Left ventricle myocardium inferior (tissue), 1 donor: ENCODE measurements at regions not wholly inside any gene's neighbourhood (a gene's known extent, or its start where the extent isn't known, plus 50 kb on each side); places are given as distances from the start of the nearest gene placed in this dataset.

Source experiments
- DNase-seq: peaks from one replicate; pipeline ENCODE4 v3.0.0-alpha.2; 2020
- H3K27ac ChIP-seq: fragments of 200-600 bp; replicated peaks from 2 replicates; pipeline ENCODE4 v1.8.0; 2021
- H3K27me3 ChIP-seq: fragments of 200-600 bp; 2 replicates; pipeline ENCODE4 v1.8.0; 2021; ENCODE audit warnings: low read depth
- H3K36me3 ChIP-seq: fragments of 200-600 bp; 2 replicates; pipeline ENCODE4 v1.8.0; 2021
- H3K4me1 ChIP-seq: fragments of 200-600 bp; 2 replicates; pipeline ENCODE4 v1.8.0; 2021
- H3K4me3 ChIP-seq: fragments of 200-600 bp; 2 replicates; pipeline ENCODE4 v1.8.0; 2021; ENCODE audit warnings: mild to moderate bottlenecking, moderate library complexity
- H3K9me3 ChIP-seq: fragments of 200-600 bp; replicated peaks from 2 replicates; pipeline ENCODE4 v1.8.0; 2021
- intact Hi-C: fragments of 100-400 bp; cut with micrococcal nuclease; formaldehyde crosslinking; loops from one replicate; pipeline ENCODE4 v1.11.0; 2022
- TF ChIP-seq, protein P1 (sequence below): fragments of 200-600 bp; IDR thresholded peaks from 2 replicates; pipeline ENCODE4 v1.8.0; 2021; ENCODE audit warnings: antibody characterized with exemption, mild to moderate bottlenecking, borderline replicate concordance
- donor health status: DM: no; HTN: yes; CAD: no; lungs with severe emphysema.

DNA sequence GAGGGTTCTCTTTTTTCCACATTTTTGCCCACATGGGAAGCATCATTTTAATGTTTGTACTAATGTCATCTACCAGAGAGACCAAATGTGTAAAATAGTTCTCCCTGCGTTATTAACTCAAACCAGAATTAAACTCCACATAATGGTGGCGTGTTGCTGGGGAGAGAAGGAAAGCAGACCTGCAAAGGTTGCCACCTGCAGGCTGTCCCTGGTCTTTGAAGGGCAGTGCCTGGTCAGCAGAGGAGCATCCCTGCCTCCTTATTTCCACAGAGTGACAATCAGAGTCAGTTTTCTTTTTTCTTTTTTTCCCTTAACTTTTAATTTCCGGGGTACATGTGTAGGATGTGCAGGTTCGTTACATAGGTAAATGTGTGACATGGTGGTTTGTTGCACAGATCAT, 214.5 kb downstream of the TBX18 start:
- Histone ChIP-seq H3K27ac (no peak overlapping the region), H3K4me3 (no peak overlapping the region), H3K27me3 (no peaks in the 10 kb centered on the region), H3K4me1 (no peaks in the 10 kb centered on the region), H3K36me3 (no peaks in the 10 kb centered on the region), H3K9me3 (peaks cover 4% of the 10 kb centered on the region)
- intact Hi-C loops = no loop called here
- TF ChIP-seq, protein P1, sequence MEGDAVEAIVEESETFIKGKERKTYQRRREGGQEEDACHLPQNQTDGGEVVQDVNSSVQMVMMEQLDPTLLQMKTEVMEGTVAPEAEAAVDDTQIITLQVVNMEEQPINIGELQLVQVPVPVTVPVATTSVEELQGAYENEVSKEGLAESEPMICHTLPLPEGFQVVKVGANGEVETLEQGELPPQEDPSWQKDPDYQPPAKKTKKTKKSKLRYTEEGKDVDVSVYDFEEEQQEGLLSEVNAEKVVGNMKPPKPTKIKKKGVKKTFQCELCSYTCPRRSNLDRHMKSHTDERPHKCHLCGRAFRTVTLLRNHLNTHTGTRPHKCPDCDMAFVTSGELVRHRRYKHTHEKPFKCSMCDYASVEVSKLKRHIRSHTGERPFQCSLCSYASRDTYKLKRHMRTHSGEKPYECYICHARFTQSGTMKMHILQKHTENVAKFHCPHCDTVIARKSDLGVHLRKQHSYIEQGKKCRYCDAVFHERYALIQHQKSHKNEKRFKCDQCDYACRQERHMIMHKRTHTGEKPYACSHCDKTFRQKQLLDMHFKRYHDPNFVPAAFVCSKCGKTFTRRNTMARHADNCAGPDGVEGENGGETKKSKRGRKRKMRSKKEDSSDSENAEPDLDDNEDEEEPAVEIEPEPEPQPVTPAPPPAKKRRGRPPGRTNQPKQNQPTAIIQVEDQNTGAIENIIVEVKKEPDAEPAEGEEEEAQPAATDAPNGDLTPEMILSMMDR = no peak
- DNase-seq = no peak

DNA sequence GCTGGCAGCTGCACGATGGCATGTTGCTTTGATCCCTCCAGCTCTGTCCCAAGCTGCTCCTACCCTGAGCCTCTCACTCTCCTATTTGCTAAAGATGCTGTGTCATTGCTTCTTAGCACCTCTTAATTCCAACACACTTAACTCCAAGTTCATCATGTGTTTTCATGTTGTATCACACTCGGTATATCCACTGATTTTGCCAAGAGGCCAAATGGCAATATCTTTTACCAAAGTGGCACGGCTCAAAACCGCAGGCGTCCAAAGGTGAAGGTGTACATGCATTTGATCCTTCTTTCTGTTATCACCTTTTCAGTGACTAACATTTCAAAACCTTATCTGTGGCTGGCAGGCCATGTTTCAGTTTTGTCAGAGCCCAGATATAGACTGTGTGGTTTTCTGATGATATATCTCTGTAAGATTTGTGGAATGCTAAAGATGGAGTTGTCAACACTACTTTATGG, 217.0 kb downstream of the TBX18 start:
- TF ChIP-seq, protein P1 = no peak
- H3K27ac ChIP-seq = no peak overlapping the region
- H3K36me3 ChIP-seq = no peaks in the 10 kb centered on the region
- intact Hi-C loops = no loop called here
- no peak for DNase-seq
- no peak overlapping the region for H3K4me3 ChIP-seq
- H3K9me3 ChIP-seq = peaks cover 29% of the 10 kb centered on the region
- no peaks in the 10 kb centered on the region for H3K27me3 ChIP-seq
- H3K4me1 ChIP-seq = no peaks in the 10 kb centered on the region

DNA sequence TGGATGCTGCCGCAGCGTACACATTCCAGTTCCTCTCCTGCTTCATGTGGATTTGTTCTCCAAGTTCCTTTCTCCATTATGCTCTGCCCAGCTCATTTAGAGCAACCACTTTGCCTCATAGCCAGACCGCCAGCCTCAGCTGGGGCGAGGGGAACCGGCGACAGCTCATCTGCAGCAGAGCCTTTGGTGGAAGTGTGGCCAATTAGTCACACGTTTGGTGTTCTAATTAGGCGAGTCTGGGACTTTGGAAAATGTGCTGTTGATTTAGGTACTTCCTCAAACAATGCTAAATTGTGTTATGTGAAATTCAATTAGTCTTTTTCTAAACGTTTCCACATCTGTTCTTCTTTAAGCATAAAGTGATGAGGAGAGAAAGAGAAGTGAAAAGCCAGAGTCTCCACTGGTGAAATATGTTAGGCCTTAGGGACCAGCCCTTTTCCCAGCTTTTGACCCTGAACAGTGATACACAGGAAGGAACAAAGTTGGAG, 217.9 kb downstream of the TBX18 start:
- DNase-seq = no peak
- Histone ChIP-seq H3K36me3 (no peaks in the 10 kb centered on the region), H3K4me1 (no peaks in the 10 kb centered on the region), H3K27me3 (no peaks in the 10 kb centered on the region), H3K4me3 (no peak overlapping the region), H3K9me3 (peaks cover 38% of the 10 kb centered on the region), H3K27ac (peak overlapping the region; percentile 19)
- intact Hi-C loops = no loop called here
- TF ChIP-seq, protein P1 = no peak

DNA sequence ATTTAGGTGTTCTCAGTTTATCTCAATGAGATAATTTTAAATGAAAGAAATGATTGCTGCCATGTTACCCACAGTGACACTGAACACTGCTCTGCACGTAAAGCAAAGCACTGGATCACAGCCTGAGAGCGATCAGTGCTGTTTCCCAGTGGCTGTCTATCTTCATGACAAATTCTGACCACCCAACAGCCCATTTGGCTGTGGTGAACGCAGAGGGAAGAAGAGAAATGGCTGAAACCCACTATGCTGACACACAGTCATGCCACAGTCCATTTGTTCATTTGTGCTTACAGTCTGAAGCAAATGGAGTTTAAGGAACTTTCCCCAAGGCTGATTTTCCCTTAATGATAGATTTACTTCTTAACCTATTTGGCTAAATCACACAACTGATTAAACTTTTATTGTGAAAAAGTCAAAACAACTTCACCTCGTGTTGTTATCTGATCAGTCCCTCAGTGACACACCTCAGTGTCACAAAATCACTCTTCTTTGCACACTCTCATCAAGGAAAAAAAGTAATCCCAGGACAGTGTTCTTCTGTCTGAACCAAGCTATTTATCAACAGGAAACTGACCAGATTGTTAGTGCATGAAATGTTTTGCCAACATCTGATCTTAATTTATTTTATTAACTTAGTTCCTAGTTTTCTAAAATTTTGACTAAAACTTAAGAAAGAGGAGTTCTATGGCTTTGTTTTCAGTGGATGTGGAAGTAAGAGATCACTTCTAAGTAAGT, 225.1 kb downstream of the TBX18 start:
- Histone ChIP-seq H3K27me3 (no peaks in the 10 kb centered on the region), H3K9me3 (peaks cover 39% of the 10 kb centered on the region), H3K4me1 (no peaks in the 10 kb centered on the region), H3K27ac (no peak overlapping the region), H3K4me3 (no peak overlapping the region), H3K36me3 (no peaks in the 10 kb centered on the region)
- TF ChIP-seq, protein P1 = no peak
- intact Hi-C loops = no loop called here
- DNase-seq = no peak

DNA sequence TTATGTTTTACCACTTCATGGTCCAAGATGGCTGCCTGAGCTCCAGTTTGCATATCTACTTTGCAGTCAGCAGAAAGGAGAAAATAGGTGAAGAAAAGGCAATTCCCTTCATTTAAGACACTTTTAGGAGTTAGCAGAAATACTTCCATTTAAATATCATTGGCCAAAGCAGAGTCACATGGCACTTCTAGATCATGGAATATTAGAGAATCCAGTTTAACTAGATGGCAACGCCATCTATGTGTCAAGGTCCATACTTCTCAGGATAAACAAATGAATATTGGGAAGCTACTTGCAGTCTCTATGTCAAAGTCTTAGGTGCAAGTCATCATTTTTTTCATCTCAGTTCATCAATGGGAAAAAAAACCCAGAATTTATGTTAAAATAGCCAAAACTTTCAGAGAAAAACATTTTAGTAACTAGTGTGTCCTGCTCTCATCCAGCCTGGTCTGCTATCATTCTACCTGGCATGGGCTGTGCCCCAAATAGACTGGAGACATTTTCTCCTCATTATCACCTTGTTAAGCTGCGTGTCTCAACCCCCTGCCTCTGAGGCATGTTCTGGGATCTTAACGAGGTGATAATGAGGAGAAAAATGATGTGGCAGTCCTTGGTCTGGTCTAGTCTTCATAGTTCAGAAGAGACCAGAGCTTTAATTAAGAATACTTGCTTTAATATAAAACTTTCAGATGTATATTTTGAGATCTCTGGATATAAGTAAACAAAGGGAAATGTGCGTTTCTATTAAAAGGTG, 227.3 kb downstream of the TBX18 start:
- Histone ChIP-seq H3K4me3 (no peak overlapping the region), H3K27ac (no peak overlapping the region), H3K27me3 (no peaks in the 10 kb centered on the region), H3K4me1 (no peaks in the 10 kb centered on the region), H3K9me3 (peaks cover 22% of the 10 kb centered on the region), H3K36me3 (no peaks in the 10 kb centered on the region)
- DNase-seq = no peak
- intact Hi-C loops = no loop called here
- TF ChIP-seq, protein P1 = no peak
